RWPE1 (cell line): ENCODE measurements at regions not wholly inside any gene's neighbourhood (a gene's known extent, or its start where the extent isn't known, plus 50 kb on each side); places are given as distances from the start of the nearest gene placed in this dataset.
"Not testable (repeated sequence)": the region's sequence is repeated elsewhere in the genome, so short reads cannot be mapped to it uniquely, and the experiment has no call there.

Experiments
- CTCF ChIA-PET: fragments of 350-600 bp; sonication (Branson Sonifier 250); formaldehyde crosslinking; extraction: SDS; loops from one replicate; lab custom pipeline; 2021; lab: Yijun Ruan, JAX
- POLR2A ChIA-PET: fragments of 400-600 bp; formaldehyde crosslinking; extraction: SDS; loops from one replicate; lab custom pipeline; 2020; ENCODE audit warnings: antibody characterized with exemption; ENCODE audit not compliant: low non-redundant PET; lab: Yijun Ruan, JAX
- DNase-seq: peaks from one replicate; pipeline ENCODE4 v3.0.0; 2012; ENCODE audit warnings: low spot score
- H3K27ac ChIP-seq: fragments of 450-650 bp; 2 replicates; pipeline ENCODE4 v1.5.1; 2017
- CTCF ChIP-seq: fragments of 450-650 bp; conservative IDR thresholded peaks from 2 replicates; pipeline ENCODE4 v1.5.1; 2017; ENCODE audit warnings: low read depth, mild to moderate bottlenecking

GRCh38 chr5:174644436-174644835, 79.9 kb upstream of the MSX2 start:
- no peak for TF ChIP-seq CTCF
- H3K27ac ChIP-seq: no peak overlapping the region
- no peak for DNase-seq
- CTCF ChIA-PET: interaction anchor here (0.7 kb wide), 1 partner anchor 596 kb away, joined by 4 read pairs; no protein-coding TSS in a partner anchor
- POLR2A ChIA-PET: no interaction called here

- H3K27ac ChIP-seq: no peak overlapping the region
- DNase-seq: no peak
- TF ChIP-seq CTCF: no peak
- POLR2A ChIA-PET: no interaction called here
- CTCF ChIA-PET: interaction anchor here (0.6 to 0.7 kb wide), 2 partner anchors 227 to 597 kb away, joined by 4 read pairs; no protein-coding TSS in a partner anchor
Measured at GRCh38 chr5:174644923-174645322, 79.5 kb upstream of the MSX2 start.

- DNase-seq: no peak
- ChIA-PET POLR2A (no interaction called here), CTCF (interaction anchor here (0.8 kb wide), 1 partner anchor 200 kb away, joined by 3 read pairs; no protein-coding TSS in a partner anchor)
- TF ChIP-seq CTCF: no peak
- no peak overlapping the region for H3K27ac ChIP-seq
Measured at GRCh38 chr5:174645677-174646076, 78.7 kb upstream of the MSX2 start.

- CTCF ChIA-PET, H3K27ac ChIP-seq, DNase-seq: not testable (repeated sequence)
- POLR2A ChIA-PET: interaction anchor here (0.5 kb wide), 1 partner anchor 882 kb away, joined by 3 read pairs; no protein-coding TSS in a partner anchor
Measured at GRCh38 chr5:174648618-174649017, 75.8 kb upstream of the MSX2 start.

GRCh38 chr5:174649391-174649790, 75.0 kb upstream of the MSX2 start:
- TF ChIP-seq CTCF: no peak
- DNase-seq: no peak
- CTCF ChIA-PET: no interaction called here
- H3K27ac ChIP-seq: no peak overlapping the region
- POLR2A ChIA-PET: no interaction called here

GRCh38 chr5:174654442-174654841, 69.9 kb upstream of the MSX2 start:
- ChIA-PET CTCF (no interaction called here), POLR2A (no interaction called here)
- no peak overlapping the region for H3K27ac ChIP-seq
- no peak for TF ChIP-seq CTCF
- no peak for DNase-seq

- no peak overlapping the region for H3K27ac ChIP-seq
Measured at GRCh38 chr5:174655351-174655750, 69.0 kb upstream of the MSX2 start.

More at GRCh38 chr5:174655351-174655750, 69.0 kb upstream of the MSX2 start:
- DNase-seq: no peak
- TF ChIP-seq CTCF: no peak
- ChIA-PET POLR2A (no interaction called here), CTCF (no interaction called here)
